H1 (cell line): ENCODE measurements at regions not wholly inside any gene's neighbourhood (a gene's known extent, or its start where the extent isn't known, plus 50 kb on each side); places are given as distances from the start of the nearest gene placed in this dataset.
"Not testable (repeated sequence)": the region's sequence is repeated elsewhere in the genome, so short reads cannot be mapped to it uniquely, and the experiment has no call there.

Source experiments
- CTCF ChIA-PET: fragments of 300-600 bp; sonication (Branson Sonifier 250); formaldehyde crosslinking; loops from one replicate; lab custom pipeline; 2021; ENCODE audit not compliant: partially characterized antibody; lab: Charles Lee
- POLR2A ChIA-PET: fragments of 300-600 bp; sonication (Branson Sonifier 250); formaldehyde crosslinking; loops from one replicate; lab custom pipeline; 2021; ENCODE audit warnings: inconsistent platforms; ENCODE audit not compliant: partially characterized antibody; lab: Charles Lee
- DNase-seq, 2 experiments: peaks; one replicate each; pipeline versions ENCODE4 v3.0.0 to v3.0.0-alpha.2; 2010 to 2022; ENCODE audit warnings: low spot score in 2 of 2, low read depth in 1 of 2, mixed read lengths in 1 of 2
- FAIRE-seq: peaks from 2 replicates; lab custom pipeline; 2011; peaks lifted over from hg19 to GRCh38; lab: Jason Lieb, UNC
- H2AFZ ChIP-seq: 2 replicates; pipeline ENCODE4 v1.8.1; 2012; ENCODE audit warnings: low read length, inconsistent platforms
- H2AK5ac ChIP-seq: 2 replicates; pipeline ENCODE4 v1.6.1; 2013; ENCODE audit warnings: low read depth, low read length
- H2BK120ac ChIP-seq: replicated peaks from 2 replicates; pipeline ENCODE3; 2013; ENCODE audit warnings: low read depth, low read length, inconsistent platforms
- H2BK12ac ChIP-seq: 2 replicates; pipeline ENCODE4 v1.6.1; 2013; ENCODE audit warnings: low read depth, low read length
- H2BK15ac ChIP-seq: 2 replicates; pipeline ENCODE4 v1.6.1; 2013; ENCODE audit warnings: low read length
- H2BK20ac ChIP-seq: 2 replicates; pipeline ENCODE4 v1.6.1; 2013; ENCODE audit warnings: low read length
- H2BK5ac ChIP-seq: 2 replicates; pipeline ENCODE4 v1.6.1; 2013; ENCODE audit warnings: low read depth, low read length
- H3K14ac ChIP-seq: 2 replicates; pipeline ENCODE4 v1.6.1; 2013; ENCODE audit warnings: inconsistent platforms; ENCODE audit not compliant: insufficient read length
- H3K18ac ChIP-seq: 2 replicates; pipeline ENCODE4 v1.6.1; 2013; ENCODE audit warnings: low read length; ENCODE audit errors: extremely low read depth
- H3K23ac ChIP-seq: 2 replicates; pipeline ENCODE4 v1.6.1; 2013; ENCODE audit warnings: inconsistent platforms; ENCODE audit not compliant: insufficient read length
- H3K23me2 ChIP-seq: 2 replicates; pipeline ENCODE4 v1.6.1; 2013; ENCODE audit warnings: low read depth, low read length
- H3K27ac ChIP-seq: 2 replicates; pipeline ENCODE4 v1.6.1; 2011; ENCODE audit warnings: low read depth, low read length, inconsistent platforms
- H3K27me3 ChIP-seq, 4 experiments: replicated peaks in 1 of 4; 1 replicate in 1 of 4; 2 replicates in 3 of 4; pipeline versions ENCODE4 v1.6.1 to v1.8.1; 2011 to 2013; ENCODE audit warnings: low read length in 3 of 4, mild to moderate bottlenecking in 3 of 4, inconsistent platforms in 2 of 4, mixed read lengths in 2 of 4, moderate library complexity in 1 of 4; ENCODE audit not compliant: control insufficient read depth in 3 of 4, insufficient read depth in 3 of 4; ENCODE audit errors: extremely low read depth in 1 of 4
- H3K36me3 ChIP-seq, 4 experiments: 2 replicates each; pipeline versions ENCODE4 v1.6.1 to v1.8.1; 2011 to 2013; ENCODE audit warnings: mild to moderate bottlenecking in 4 of 4, low read length in 3 of 4, moderate library complexity in 2 of 4, control low read depth in 1 of 4, inconsistent platforms in 1 of 4; ENCODE audit not compliant: insufficient read depth in 4 of 4, control insufficient read depth in 2 of 4
- H3K4ac ChIP-seq: replicated peaks from 2 replicates; pipeline ENCODE3; 2013; ENCODE audit warnings: low read length, low read depth, mixed read lengths, inconsistent platforms; ENCODE audit not compliant: insufficient read length
- H3K4me1 ChIP-seq, 4 experiments: replicated peaks in 1 of 4; 1 replicate in 1 of 4; 2 replicates in 3 of 4; pipeline versions ENCODE4 v1.6.1 to v1.8.1; 2011 to 2013; ENCODE audit warnings: low read length in 3 of 4, inconsistent platforms in 2 of 4, mixed read lengths in 1 of 4; ENCODE audit not compliant: insufficient read depth in 4 of 4, control insufficient read depth in 3 of 4
- H3K4me2 ChIP-seq, 2 experiments: 2 replicates each; pipeline versions ENCODE4 v1.6.1 to v1.8.1; 2011 to 2013; ENCODE audit warnings: low read depth in 2 of 2, low read length in 2 of 2, control low read depth in 1 of 2, inconsistent platforms in 1 of 2, mild to moderate bottlenecking in 1 of 2; ENCODE audit not compliant: insufficient read depth in 1 of 2
- H3K4me3 ChIP-seq, 4 experiments: fragments of 200-600, 300-600 bp in 1 of 4; sonication (generic), shearing (Covaris generic), sonication (Bioruptor Twin) in 1 of 4; 2 replicates each; pipeline versions ENCODE4 v1.5.1 to v1.8.1; 2011 to 2016; ENCODE audit warnings: low read length in 4 of 4, low read depth in 3 of 4, control low read depth in 2 of 4, inconsistent platforms in 2 of 4, mild to moderate bottlenecking in 2 of 4, mixed read lengths in 1 of 4, moderate library complexity in 1 of 4; ENCODE audit not compliant: insufficient read depth in 2 of 4; ENCODE audit errors: extremely low read depth in 1 of 4
- H3K56ac ChIP-seq: replicated peaks from 2 replicates; pipeline ENCODE3; 2013; ENCODE audit warnings: low read depth, mild to moderate bottlenecking, mixed read lengths, low read length, inconsistent platforms; ENCODE audit not compliant: insufficient read length
- H3K79me1 ChIP-seq: 2 replicates; pipeline ENCODE4 v1.6.1; 2013; ENCODE audit warnings: low read depth, low read length, control low read depth
- H3K79me2 ChIP-seq, 2 experiments: 2 replicates each; pipeline versions ENCODE4 v1.6.1 to v1.8.1; 2012 to 2013; ENCODE audit warnings: low read length in 2 of 2, mild to moderate bottlenecking in 2 of 2, inconsistent platforms in 1 of 2; ENCODE audit not compliant: insufficient read depth in 2 of 2, control insufficient read depth in 1 of 2
- H3K9ac ChIP-seq, 4 experiments: replicated peaks in 1 of 4; 1 replicate in 1 of 4; 2 replicates in 3 of 4; pipeline versions ENCODE4 v1.6.1 to v1.8.1; 2011 to 2013; ENCODE audit warnings: low read depth in 3 of 4, low read length in 3 of 4, control low read depth in 2 of 4, mild to moderate bottlenecking in 2 of 4, moderate library complexity in 2 of 4, inconsistent platforms in 1 of 4; ENCODE audit errors: extremely low read depth in 1 of 4
- H3K9me3 ChIP-seq, 2 experiments: 2 replicates each; pipeline versions ENCODE4 v1.6.1 to v1.8.1; 2012 to 2013; ENCODE audit warnings: mild to moderate bottlenecking in 2 of 2, moderate library complexity in 2 of 2, control low read depth in 1 of 2, inconsistent platforms in 1 of 2, low read depth in 1 of 2, low read length in 1 of 2, mixed read lengths in 1 of 2; ENCODE audit not compliant: insufficient read depth in 2 of 2
- H4K20me1 ChIP-seq, 2 experiments: replicated peaks in 1 of 2; 2 replicates each; pipeline versions ENCODE3 to v1.8.1; 2011 to 2013; ENCODE audit warnings: inconsistent platforms in 2 of 2, low read length in 2 of 2, mild to moderate bottlenecking in 1 of 2; ENCODE audit not compliant: insufficient read depth in 2 of 2, control insufficient read depth in 1 of 2
- H4K5ac ChIP-seq: 2 replicates; pipeline ENCODE4 v1.6.1; 2013; ENCODE audit warnings: low read length, low read depth, mixed read lengths, inconsistent platforms; ENCODE audit not compliant: insufficient read length
- H4K8ac ChIP-seq: 2 replicates; pipeline ENCODE4 v1.8.0; 2013; ENCODE audit warnings: mild to moderate bottlenecking, moderate library complexity, low read length, inconsistent platforms; ENCODE audit not compliant: insufficient read depth; ENCODE audit errors: extremely low read depth
- H4K91ac ChIP-seq: replicated peaks from 2 replicates; pipeline ENCODE3; 2013; ENCODE audit warnings: low read length, mixed read lengths, inconsistent platforms; ENCODE audit not compliant: insufficient read length
- EZH2 ChIP-seq: fragments of 200-600 bp; sonication (generic); IDR thresholded peaks from 2 replicates; pipeline ENCODE4 v1.7.1; 2012; ENCODE audit warnings: low read depth, mild to moderate bottlenecking, moderate library complexity, low read length, inconsistent platforms; ENCODE audit not compliant: severe bottlenecking
- WGBS, 2 experiments: shearing (Covaris generic) in 1 of 2; methylation state at CpG; one replicate each; pipeline versions ENCODE4 v1.1.6 to v1.1.7; 2013 to 2015; ENCODE audit warnings: low lambda C conversion rate in 2 of 2, mixed read lengths in 2 of 2, inconsistent platforms in 1 of 2, low coverage in 1 of 2, missing lambda C conversion rate in 1 of 2; ENCODE audit not compliant: insufficient replicate concordance in 2 of 2, insufficient coverage in 1 of 2, insufficient read length in 1 of 2; ENCODE audit errors: extremely low coverage in 1 of 2, missing lambda C conversion rate in 1 of 2; 5-methylcytosine and 5-hydroxymethylcytosine counted together

- no peak overlapping the region for H2BK15ac ChIP-seq
- FAIRE-seq (no peak), DNase-seq (no peak)
- no peaks in the 10 kb centered on the region; a peak in 1 of 7 replicates for H3K4me1 ChIP-seq
- no peaks in the 10 kb centered on the region for H4K20me1 ChIP-seq
- no peak overlapping the region for H4K91ac ChIP-seq
- H3K23ac ChIP-seq = no peak overlapping the region
- no peaks in the 10 kb centered on the region for H3K23me2 ChIP-seq
- no peak overlapping the region for H4K8ac ChIP-seq
- no peak overlapping the region for H2BK5ac ChIP-seq
- H3K14ac ChIP-seq = no peak overlapping the region
- TF ChIP-seq EZH2 = no peak
- H2BK120ac ChIP-seq = no peak overlapping the region
- H4K5ac ChIP-seq = no peak overlapping the region
- no peaks in the 10 kb centered on the region for H3K36me3 ChIP-seq
- ChIA-PET CTCF (no interaction called here), POLR2A (no interaction called here)
- H3K79me1 ChIP-seq = no peaks in the 10 kb centered on the region
- no peak overlapping the region for H3K4me3 ChIP-seq
- WGBS, 2 experiments = 90% methylated on average over 2 of the region's 2 CpGs; no CpG with 5 or more reads in 1 of the 2 experiments
- H3K9me3 ChIP-seq = no peaks in the 10 kb centered on the region
- H3K27ac ChIP-seq = no peak overlapping the region
- no peak overlapping the region for H3K56ac ChIP-seq
- no peak overlapping the region for H3K9ac ChIP-seq
- no peak overlapping the region for H3K4ac ChIP-seq
- H3K27me3 ChIP-seq = no peaks in the 10 kb centered on the region; a peak in 1 of 7 replicates
- H3K79me2 ChIP-seq = no peaks in the 10 kb centered on the region
- no peak overlapping the region for H2AFZ ChIP-seq
- H2AK5ac ChIP-seq = no peak overlapping the region
- no peak overlapping the region for H3K4me2 ChIP-seq
- H3K18ac ChIP-seq = no peak overlapping the region
- H2BK12ac ChIP-seq = no peak overlapping the region
- H2BK20ac ChIP-seq = no peak overlapping the region
Observed at GRCh38 chr6:15160812-15161211, 85.1 kb upstream of the JARID2 start.

- POLR2A ChIA-PET = interaction anchor here (0.6 to 0.7 kb wide), 2 partner anchors 23 to 29 kb away, joined by 3 read pairs; no protein-coding TSS in a partner anchor
- not testable (repeated sequence) for H4K91ac ChIP-seq, H3K9ac ChIP-seq, H2BK5ac ChIP-seq, H3K4me1 ChIP-seq, H2AFZ ChIP-seq, H2BK15ac ChIP-seq, H3K27ac ChIP-seq, H4K5ac ChIP-seq, H3K79me1 ChIP-seq, H3K14ac ChIP-seq, H3K23me2 ChIP-seq, H3K18ac ChIP-seq, H3K79me2 ChIP-seq, DNase-seq, H3K23ac ChIP-seq, H2BK120ac ChIP-seq, H3K56ac ChIP-seq, H2BK20ac ChIP-seq, H4K20me1 ChIP-seq, H2AK5ac ChIP-seq, H3K9me3 ChIP-seq, H4K8ac ChIP-seq, H3K27me3 ChIP-seq, H3K36me3 ChIP-seq, H2BK12ac ChIP-seq, H3K4ac ChIP-seq, H3K4me2 ChIP-seq, FAIRE-seq, H3K4me3 ChIP-seq
- WGBS, 2 experiments = 97% methylated on average over 6 of the region's 6 CpGs; no CpG with 5 or more reads in 1 of the 2 experiments
- CTCF ChIA-PET = interaction anchor here (0.7 kb wide), 2 partner anchors 457 to 464 kb away, joined by 3 to 5 read pairs; no protein-coding TSS in a partner anchor
Observed at GRCh38 chr6:15164855-15165254, 81.0 kb upstream of the JARID2 start.
